Stimulated activated CD8-positive, alpha-beta memory T cell treated with anti-CD3 and anti-CD28 coated beads, Interleukin-2, amount 100 ng/mL, for 48 hours (primary cell): ENCODE measurements at regions not wholly inside any gene's neighbourhood (a gene's known extent, or its start where the extent isn't known, plus 50 kb on each side); places are given as distances from the start of the nearest gene placed in this dataset.
"Not testable (repeated sequence)": the region's sequence is repeated elsewhere in the genome, so short reads cannot be mapped to it uniquely, and the experiment has no call there.

Source experiments
- DNase-seq, 2 donors: peaks; one replicate each; pipeline ENCODE4 v3.0.0-alpha.2; 2020; ENCODE audit warnings: low read depth in 2 of 2

- DNase-seq, result no peak
These were observed 246.3 kb upstream of the ADGRL3 start for GRCh38 chr4:60953826-60954225.

- no peak for DNase-seq
These were observed 237.8 kb upstream of the ADGRL3 start for GRCh38 chr4:60962286-60962685.

- no peak for DNase-seq
These were observed 218.6 kb upstream of the ADGRL3 start for GRCh38 chr4:60981534-60981933.

- no peak for DNase-seq
These were observed 211.0 kb upstream of the ADGRL3 start for GRCh38 chr4:60989141-60989540.

GRCh38 chr4:60992037-60992436 is 208.1 kb upstream of the ADGRL3 start:
- DNase-seq, result no peak

GRCh38 chr4:61003301-61003700 is 196.8 kb upstream of the ADGRL3 start:
- DNase-seq, result no peak

GRCh38 chr4:61004651-61005170 is 195.4 kb upstream of the ADGRL3 start:
- no peak for DNase-seq

GRCh38 chr4:61011051-61011450 is 189.1 kb upstream of the ADGRL3 start:
- DNase-seq, result no peak

GRCh38 chr4:61011936-61012335 is 188.2 kb upstream of the ADGRL3 start:
- not testable (repeated sequence) for DNase-seq

- no peak for DNase-seq
These were observed 175.5 kb upstream of the ADGRL3 start for GRCh38 chr4:61024610-61025009.

- no peak for DNase-seq
These were observed 172.2 kb upstream of the ADGRL3 start for GRCh38 chr4:61027939-61028338.

- DNase-seq, result no peak
These were observed 163.9 kb upstream of the ADGRL3 start for GRCh38 chr4:61036071-61036684.

- no peak for DNase-seq
These were observed 158.6 kb upstream of the ADGRL3 start for GRCh38 chr4:61041527-61041926.

GRCh38 chr4:61044837-61045236 is 155.3 kb upstream of the ADGRL3 start:
- DNase-seq, result no peak

GRCh38 chr4:61049018-61049417 is 151.1 kb upstream of the ADGRL3 start:
- DNase-seq, result no peak

- no peak for DNase-seq
These were observed 132.7 kb upstream of the ADGRL3 start for GRCh38 chr4:61067381-61067780.

GRCh38 chr4:61068060-61068459 is 132.1 kb upstream of the ADGRL3 start:
- DNase-seq, result no peak

- no peak for DNase-seq
These were observed 131.4 kb upstream of the ADGRL3 start for GRCh38 chr4:61068745-61069144.

- no peak for DNase-seq
These were observed 129.9 kb upstream of the ADGRL3 start for GRCh38 chr4:61070269-61070668.

- DNase-seq, result no peak
These were observed 120.7 kb upstream of the ADGRL3 start for GRCh38 chr4:61079427-61079826.

- no peak for DNase-seq
These were observed 120.2 kb upstream of the ADGRL3 start for GRCh38 chr4:61079976-61080375.

- DNase-seq, result no peak
These were observed 114.6 kb upstream of the ADGRL3 start for GRCh38 chr4:61085534-61085933.

GRCh38 chr4:61086357-61086756 is 113.8 kb upstream of the ADGRL3 start:
- no peak for DNase-seq

GRCh38 chr4:61086979-61087378 is 113.1 kb upstream of the ADGRL3 start:
- DNase-seq, result no peak
